HCT116 (cell line): ENCODE measurements at regions not wholly inside any gene's neighbourhood (a gene's known extent, or its start where the extent isn't known, plus 50 kb on each side); places are given as distances from the start of the nearest gene placed in this dataset.

Experiments used
- CTCF ChIP-seq, 3 experiments: fragments of 200-600 bp in 1 of 3; sonication (generic) in 1 of 3; IDR thresholded peaks in 2 of 3; conservative IDR thresholded peaks in 1 of 3; 2 replicates each; pipeline ENCODE4 v1.5.1; 2012 to 2017; ENCODE audit warnings: low read depth in 2 of 3, low read length in 2 of 3, antibody characterized with exemption in 1 of 3, borderline replicate concordance in 1 of 3, control low read depth in 1 of 3, mild to moderate bottlenecking in 1 of 3, mixed read lengths in 1 of 3, mixed run types in 1 of 3, moderate library complexity in 1 of 3; ENCODE audit not compliant: insufficient read depth in 1 of 3
- EZH2 ChIP-seq: fragments of 200-600 bp; sonication (generic); IDR thresholded peaks from 2 replicates; pipeline ENCODE4 v1.6.1; 2017; ENCODE audit warnings: antibody characterized with exemption, mixed run types
- FOSL1 ChIP-seq: IDR thresholded peaks from 2 replicates; pipeline ENCODE4 v1.6.1; 2012; ENCODE audit warnings: low read depth
- POLR2A ChIP-seq: IDR thresholded peaks from 2 replicates; pipeline ENCODE4 v1.7.0; 2011; ENCODE audit warnings: borderline replicate concordance; ENCODE audit not compliant: insufficient read depth, insufficient read length; ENCODE audit errors: extremely low read depth
- RAD21 ChIP-seq: IDR thresholded peaks from 2 replicates; pipeline ENCODE4 v1.6.1; 2012; ENCODE audit warnings: low read depth, mild to moderate bottlenecking
- SIN3A ChIP-seq: IDR thresholded peaks from 2 replicates; pipeline ENCODE4 v1.6.1; 2012; ENCODE audit warnings: low read depth
- SP1 ChIP-seq: IDR thresholded peaks from 2 replicates; pipeline ENCODE4 v1.6.1; 2012; ENCODE audit warnings: low read depth

DNA sequence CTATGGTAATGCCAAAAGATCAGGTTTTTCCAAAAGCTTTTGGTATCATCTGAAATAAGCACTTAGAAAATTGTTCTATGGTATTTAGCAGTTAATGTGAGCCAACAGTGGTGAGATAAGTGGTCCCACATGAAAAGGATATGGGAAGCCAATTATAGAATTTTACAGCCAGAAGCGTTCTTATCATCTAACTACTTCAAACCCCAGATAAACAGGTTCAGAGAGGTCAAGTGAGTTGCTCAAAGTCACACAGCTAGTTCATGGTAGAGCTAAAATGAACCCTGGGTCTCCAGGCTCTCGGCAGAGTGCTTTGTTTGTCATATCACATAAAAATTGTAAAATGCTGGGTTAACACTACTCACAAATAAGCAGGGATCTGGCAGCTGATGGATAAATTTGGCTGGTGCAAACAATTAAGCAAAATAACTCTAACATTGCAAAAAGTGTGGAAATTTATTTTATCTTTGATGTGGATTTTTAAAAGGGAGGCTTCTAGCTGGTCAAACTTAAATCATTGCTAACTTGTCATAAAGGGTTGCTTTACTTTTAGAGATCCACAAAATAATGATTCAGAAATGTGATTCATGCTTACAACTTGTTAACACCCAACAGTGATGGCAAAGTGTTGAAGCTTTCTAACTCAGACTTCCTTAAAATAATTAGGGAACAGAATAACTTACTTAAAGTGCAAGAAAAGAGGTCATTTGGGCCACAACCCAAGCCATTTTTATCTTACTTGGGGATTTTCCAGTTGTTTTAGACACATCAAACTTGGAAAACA lies 202.8 kb upstream of the TBC1D5 start:
- TF ChIP-seq EZH2 (no peak), CTCF (IDR thresholded peaks at IDR 0.05 in 2 of 3, conservative IDR thresholded peaks at IDR 0.05 in 1 of 3; ENCODE audit: borderline replicate concordance in 1 of 3, insufficient read depth in 1 of 3, low read depth in 2 of 3, low read length in 2 of 3) (no peak), SIN3A (no peak), SP1 (no peak), FOSL1 (no peak), POLR2A (no peak), RAD21 (no peak)
